PC-9 (cell line): ENCODE measurements at regions not wholly inside any gene's neighbourhood (a gene's known extent, or its start where the extent isn't known, plus 50 kb on each side); places are given as distances from the start of the nearest gene placed in this dataset.
"Not testable (repeated sequence)": the region's sequence is repeated elsewhere in the genome, so short reads cannot be mapped to it uniquely, and the experiment has no call there.

Experiments used
- EZH2 ChIP-seq: fragments of 200-600 bp; sonication (generic); IDR thresholded peaks from 2 replicates; pipeline ENCODE4 v1.8.0; 2017; ENCODE audit warnings: antibody characterized with exemption, low read depth
- TF ChIP-seq, protein P1 (sequence below): fragments of 200-600 bp; sonication (generic); conservative IDR thresholded peaks from 2 replicates; pipeline ENCODE4 v1.6.1; 2017; ENCODE audit warnings: mixed run types, antibody characterized with exemption, mild to moderate bottlenecking, moderate library complexity

GRCh38 chr16:48668184-48668583 lies 58.2 kb upstream of the N4BP1 start:
- TF ChIP-seq EZH2: not testable (repeated sequence)
- TF ChIP-seq, protein P1, sequence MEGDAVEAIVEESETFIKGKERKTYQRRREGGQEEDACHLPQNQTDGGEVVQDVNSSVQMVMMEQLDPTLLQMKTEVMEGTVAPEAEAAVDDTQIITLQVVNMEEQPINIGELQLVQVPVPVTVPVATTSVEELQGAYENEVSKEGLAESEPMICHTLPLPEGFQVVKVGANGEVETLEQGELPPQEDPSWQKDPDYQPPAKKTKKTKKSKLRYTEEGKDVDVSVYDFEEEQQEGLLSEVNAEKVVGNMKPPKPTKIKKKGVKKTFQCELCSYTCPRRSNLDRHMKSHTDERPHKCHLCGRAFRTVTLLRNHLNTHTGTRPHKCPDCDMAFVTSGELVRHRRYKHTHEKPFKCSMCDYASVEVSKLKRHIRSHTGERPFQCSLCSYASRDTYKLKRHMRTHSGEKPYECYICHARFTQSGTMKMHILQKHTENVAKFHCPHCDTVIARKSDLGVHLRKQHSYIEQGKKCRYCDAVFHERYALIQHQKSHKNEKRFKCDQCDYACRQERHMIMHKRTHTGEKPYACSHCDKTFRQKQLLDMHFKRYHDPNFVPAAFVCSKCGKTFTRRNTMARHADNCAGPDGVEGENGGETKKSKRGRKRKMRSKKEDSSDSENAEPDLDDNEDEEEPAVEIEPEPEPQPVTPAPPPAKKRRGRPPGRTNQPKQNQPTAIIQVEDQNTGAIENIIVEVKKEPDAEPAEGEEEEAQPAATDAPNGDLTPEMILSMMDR: not testable (repeated sequence)
